IPS-18a (cell line): ENCODE measurements at regions not wholly inside any gene's neighbourhood (a gene's known extent, or its start where the extent isn't known, plus 50 kb on each side); places are given as distances from the start of the nearest gene placed in this dataset.

ENCODE experiments used
- H3K27ac ChIP-seq: one replicate; pipeline ENCODE4 v1.5.1; 2013; ENCODE audit warnings: low read length
- H3K27me3 ChIP-seq: one replicate; pipeline ENCODE4 v1.6.1; 2013; ENCODE audit warnings: mild to moderate bottlenecking, low read length; ENCODE audit not compliant: control insufficient read depth, insufficient read depth
- H3K36me3 ChIP-seq: one replicate; pipeline ENCODE4 v1.6.1; 2013; ENCODE audit warnings: low read depth, low read length; ENCODE audit not compliant: control insufficient read depth
- H3K4me1 ChIP-seq: one replicate; pipeline ENCODE4 v1.6.1; 2013; ENCODE audit warnings: low read depth, low read length; ENCODE audit not compliant: control insufficient read depth
- H3K4me3 ChIP-seq: one replicate; pipeline ENCODE4 v1.5.1; 2013; ENCODE audit warnings: low read length
- H3K9ac ChIP-seq: one replicate; pipeline ENCODE4 v1.6.1; 2013; ENCODE audit warnings: mild to moderate bottlenecking, low read length, moderate library complexity
- H3K9me3 ChIP-seq: one replicate; pipeline ENCODE4 v1.6.1; 2013; ENCODE audit warnings: low read depth, low read length; ENCODE audit not compliant: control insufficient read depth

DNA sequence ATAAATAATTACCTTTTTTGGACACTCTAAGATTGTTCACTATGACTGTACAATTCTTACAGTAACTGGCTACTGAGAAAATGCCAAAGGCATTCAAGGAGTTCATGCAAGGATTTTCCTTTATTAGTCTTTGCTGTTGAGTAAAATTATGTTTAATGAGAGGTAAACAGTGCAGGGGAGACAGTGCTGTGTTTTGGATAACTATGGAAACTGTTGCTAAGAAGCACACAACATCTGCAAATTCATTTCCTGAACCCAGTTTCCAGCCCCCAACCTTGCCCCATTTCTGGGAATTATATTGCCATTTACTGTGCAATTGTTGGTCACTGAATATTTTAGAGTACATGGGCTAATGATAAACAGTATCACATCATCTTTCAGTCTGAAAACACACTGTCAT lies 1005.8 kb downstream of the TRHDE start:
- Histone ChIP-seq H3K4me3 (no peak overlapping the region), H3K9me3 (no peaks in the 10 kb centered on the region), H3K27ac (no peak overlapping the region), H3K9ac (no peak overlapping the region), H3K27me3 (no peaks in the 10 kb centered on the region), H3K36me3 (no peaks in the 10 kb centered on the region), H3K4me1 (no peaks in the 10 kb centered on the region)

DNA sequence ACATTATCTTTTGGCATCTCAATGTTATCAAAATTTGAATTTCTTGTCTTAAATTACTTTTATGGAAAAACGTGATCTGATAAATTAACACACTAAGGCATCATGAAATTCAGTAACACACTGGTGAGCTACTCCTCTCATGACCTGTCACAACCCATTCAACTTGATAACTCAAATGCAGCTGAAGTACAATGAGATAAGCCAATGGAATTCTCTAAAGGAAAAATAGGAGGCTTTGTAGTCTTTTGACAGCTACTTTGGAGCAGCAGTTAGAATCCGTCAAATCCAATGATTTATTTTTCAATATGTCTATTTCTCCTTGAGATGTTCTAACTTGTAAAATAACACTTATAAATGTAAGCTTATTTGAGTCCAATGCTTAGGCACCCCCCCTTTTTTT lies 1029.4 kb downstream of the TRHDE start:
- H3K36me3 ChIP-seq: no peaks in the 10 kb centered on the region
- H3K4me3 ChIP-seq: no peak overlapping the region
- H3K27me3 ChIP-seq: no peaks in the 10 kb centered on the region
- no peaks in the 10 kb centered on the region for H3K4me1 ChIP-seq
- H3K27ac ChIP-seq: no peak overlapping the region
- no peaks in the 10 kb centered on the region for H3K9me3 ChIP-seq
- H3K9ac ChIP-seq: no peak overlapping the region

DNA sequence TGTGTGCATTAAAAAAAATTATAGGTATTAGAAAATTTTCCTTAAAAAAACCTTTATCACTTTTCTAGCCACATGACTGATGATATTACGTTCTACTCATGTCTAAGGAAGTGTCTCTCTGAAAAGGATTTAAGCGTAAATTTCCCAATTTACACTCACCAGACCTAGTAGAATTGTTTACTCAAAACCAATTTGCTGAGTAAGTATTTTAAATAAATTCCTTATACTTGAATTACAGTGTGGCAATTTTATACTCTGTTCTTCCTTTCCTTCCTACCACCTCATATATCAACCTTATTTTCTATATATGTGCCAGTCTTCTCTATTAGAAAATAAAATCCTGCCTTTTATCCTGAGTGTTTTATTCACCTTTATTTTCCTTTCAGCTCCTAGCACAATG lies 1035.1 kb downstream of the TRHDE start:
- H3K27ac ChIP-seq: no peak overlapping the region
- no peaks in the 10 kb centered on the region for H3K36me3 ChIP-seq
- H3K4me1 ChIP-seq: no peaks in the 10 kb centered on the region
- no peak overlapping the region for H3K9ac ChIP-seq
- no peak overlapping the region for H3K4me3 ChIP-seq
- no peaks in the 10 kb centered on the region for H3K27me3 ChIP-seq
- no peaks in the 10 kb centered on the region for H3K9me3 ChIP-seq

DNA sequence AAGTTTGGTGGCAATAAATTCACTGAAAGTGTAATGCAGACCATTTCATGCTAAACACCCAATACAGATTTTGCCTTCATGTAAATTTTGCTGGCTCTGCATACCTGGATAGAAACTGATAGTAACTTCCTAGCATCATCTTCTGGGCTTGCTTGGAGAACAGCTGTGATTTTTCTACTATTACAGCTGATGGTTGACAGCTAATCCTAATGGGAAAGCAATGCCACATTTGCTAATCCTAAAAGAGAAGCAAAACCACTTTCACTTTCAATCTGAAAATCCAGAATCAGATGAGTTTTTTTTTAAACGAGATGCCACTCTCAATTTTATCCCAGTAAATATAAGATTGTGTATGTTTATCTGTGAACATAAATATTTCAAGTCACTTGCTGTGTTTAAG lies 1035.9 kb downstream of the TRHDE start:
- Histone ChIP-seq H3K4me3 (no peak overlapping the region), H3K27me3 (no peaks in the 10 kb centered on the region), H3K9me3 (no peaks in the 10 kb centered on the region), H3K27ac (no peak overlapping the region), H3K9ac (no peak overlapping the region), H3K4me1 (no peaks in the 10 kb centered on the region), H3K36me3 (no peaks in the 10 kb centered on the region)

DNA sequence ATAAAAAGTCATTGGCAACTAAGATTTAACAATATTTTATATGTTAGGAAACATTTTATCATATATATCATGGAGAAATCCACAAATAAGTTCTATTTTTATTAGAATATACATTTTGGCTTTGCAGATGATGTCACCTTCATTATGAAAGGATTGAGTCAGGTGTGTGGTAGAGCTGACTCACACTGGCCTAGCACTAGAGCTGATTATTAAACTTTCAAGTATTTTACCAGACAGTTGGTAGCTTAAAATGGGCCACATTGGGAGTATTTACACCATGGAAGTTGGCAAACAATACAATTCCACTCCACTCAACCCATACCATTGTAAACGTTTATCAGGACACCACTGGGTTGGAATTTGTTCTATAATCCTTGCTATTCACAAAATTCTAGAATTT lies 1036.6 kb downstream of the TRHDE start:
- H3K9ac ChIP-seq: no peak overlapping the region
- H3K4me1 ChIP-seq: no peaks in the 10 kb centered on the region
- H3K27ac ChIP-seq: no peak overlapping the region

DNA sequence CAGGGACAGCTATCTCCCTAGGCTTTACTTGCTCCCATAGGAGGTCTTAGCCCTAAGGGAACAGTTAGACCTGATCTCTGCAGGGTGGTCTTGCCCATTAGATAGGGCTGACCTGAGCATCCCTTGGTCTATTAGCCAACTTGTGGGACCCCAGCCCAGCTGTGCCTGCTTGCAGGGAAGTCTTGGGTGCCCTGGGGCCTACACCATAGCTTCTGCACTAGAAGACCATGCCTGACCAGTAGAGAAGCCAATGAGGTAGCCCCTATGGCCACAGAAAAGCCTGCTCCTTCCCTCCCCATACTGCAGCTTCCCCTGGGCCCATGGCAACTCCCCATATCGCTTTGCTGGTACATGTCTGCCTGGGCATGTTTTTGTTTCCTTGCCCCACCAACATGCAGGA lies 1049.1 kb downstream of the TRHDE start:
- Histone ChIP-seq H3K4me1 (no peaks in the 10 kb centered on the region), H3K9ac (no peak overlapping the region), H3K9me3 (no peaks in the 10 kb centered on the region), H3K27ac (no peak overlapping the region), H3K27me3 (no peaks in the 10 kb centered on the region), H3K36me3 (no peaks in the 10 kb centered on the region), H3K4me3 (no peak overlapping the region)

More for the DNA sequence above, 1036.6 kb downstream of the TRHDE start:
- Histone ChIP-seq H3K27me3 (no peaks in the 10 kb centered on the region), H3K4me3 (no peak overlapping the region), H3K9me3 (no peaks in the 10 kb centered on the region), H3K36me3 (no peaks in the 10 kb centered on the region)

DNA sequence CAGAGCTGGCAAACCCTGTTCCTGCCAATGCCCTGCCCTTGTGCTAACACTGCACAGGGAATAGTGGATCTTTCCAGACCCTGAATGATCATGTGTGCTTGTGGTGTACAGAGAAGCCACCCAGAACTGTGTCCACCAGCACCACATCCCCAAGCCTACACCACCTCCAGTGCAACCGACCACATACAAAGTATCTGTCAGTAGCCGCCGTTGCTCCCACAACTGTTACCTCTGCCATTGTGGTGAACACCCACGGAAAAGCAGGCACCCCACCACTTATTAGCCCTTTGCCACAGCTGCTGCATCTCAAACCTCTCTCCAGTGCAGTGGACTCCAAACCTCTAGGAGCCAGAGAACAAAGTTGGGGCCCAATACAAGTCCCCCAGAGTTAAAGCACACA lies 1049.6 kb downstream of the TRHDE start:
- Histone ChIP-seq H3K27ac (no peak overlapping the region), H3K9me3 (no peaks in the 10 kb centered on the region), H3K36me3 (no peaks in the 10 kb centered on the region), H3K27me3 (no peaks in the 10 kb centered on the region), H3K9ac (no peak overlapping the region), H3K4me3 (no peak overlapping the region), H3K4me1 (no peaks in the 10 kb centered on the region)

DNA sequence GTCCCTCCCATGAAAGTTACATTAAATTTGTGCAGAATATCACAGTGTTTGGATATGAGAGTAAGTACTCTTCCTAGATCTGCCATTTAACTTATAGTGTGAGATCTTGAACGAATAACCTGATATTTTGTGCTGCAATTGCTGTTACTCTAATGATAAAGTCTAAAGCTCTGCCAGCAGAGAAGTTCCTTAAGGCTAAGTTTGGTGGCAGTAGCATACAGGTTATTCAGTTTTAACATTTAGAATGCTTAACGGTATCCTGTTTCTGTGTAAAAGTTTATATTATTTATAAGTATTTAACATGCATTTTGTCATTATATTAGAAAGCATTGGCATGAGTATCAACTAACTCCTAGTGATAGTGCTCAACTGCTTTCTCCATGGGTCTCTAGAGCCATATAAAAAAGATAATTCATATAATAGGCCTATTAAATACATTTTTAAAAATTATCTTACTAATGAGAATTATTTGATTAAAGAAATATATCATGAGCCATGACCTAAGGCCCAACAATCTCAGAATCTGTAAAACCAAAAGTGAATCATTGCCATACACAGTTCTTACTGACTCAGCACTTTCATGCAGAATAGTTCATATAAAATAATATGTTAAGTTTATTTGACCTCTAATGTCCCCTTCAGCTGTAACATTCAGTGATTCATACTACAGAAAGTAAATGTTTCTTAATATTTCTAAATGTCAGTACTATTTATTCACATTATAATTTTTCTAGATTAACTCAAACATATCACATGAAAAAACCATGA lies 1058.6 kb downstream of the TRHDE start:
- no peaks in the 10 kb centered on the region for H3K9me3 ChIP-seq
- H3K36me3 ChIP-seq: no peaks in the 10 kb centered on the region
- H3K9ac ChIP-seq: no peak overlapping the region
- H3K4me3 ChIP-seq: no peak overlapping the region
- H3K27ac ChIP-seq: no peak overlapping the region
- no peaks in the 10 kb centered on the region for H3K4me1 ChIP-seq
- no peaks in the 10 kb centered on the region for H3K27me3 ChIP-seq

DNA sequence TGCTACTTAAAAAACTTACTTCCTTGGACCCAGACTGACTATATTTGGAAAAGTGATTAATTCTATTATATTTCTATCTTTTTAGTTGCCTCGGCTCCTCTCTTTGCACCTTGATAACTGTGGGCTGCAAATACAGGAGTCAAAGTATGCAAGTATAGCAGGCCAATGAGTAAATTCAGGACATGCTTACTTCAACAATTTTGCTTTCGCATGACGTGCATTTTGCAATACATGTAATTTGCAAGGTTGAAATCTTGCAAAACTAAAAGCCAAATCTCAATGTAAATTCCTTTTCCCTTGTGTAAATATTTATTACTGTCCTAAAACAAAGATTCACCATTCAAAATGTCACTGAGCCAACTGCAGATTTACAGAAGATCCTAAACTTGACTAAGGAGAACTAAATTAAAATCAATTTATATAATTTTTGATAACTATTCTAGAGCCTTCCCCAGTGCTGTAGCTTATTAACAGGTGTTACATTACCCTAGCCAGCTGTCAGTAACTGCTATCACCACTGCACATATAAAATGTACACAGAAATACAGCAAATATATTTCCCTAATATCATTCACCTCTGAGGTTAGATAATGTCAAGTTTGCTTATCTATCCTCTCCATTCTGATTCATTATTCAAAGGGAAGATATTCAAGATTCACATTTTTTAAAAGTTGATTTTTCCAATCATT lies 1069.5 kb downstream of the TRHDE start:
- no peak overlapping the region for H3K27ac ChIP-seq
- H3K4me1 ChIP-seq: no peaks in the 10 kb centered on the region
- no peaks in the 10 kb centered on the region for H3K36me3 ChIP-seq
- no peak overlapping the region for H3K4me3 ChIP-seq
- no peaks in the 10 kb centered on the region for H3K27me3 ChIP-seq
- H3K9ac ChIP-seq: no peak overlapping the region
- H3K9me3 ChIP-seq: no peaks in the 10 kb centered on the region

DNA sequence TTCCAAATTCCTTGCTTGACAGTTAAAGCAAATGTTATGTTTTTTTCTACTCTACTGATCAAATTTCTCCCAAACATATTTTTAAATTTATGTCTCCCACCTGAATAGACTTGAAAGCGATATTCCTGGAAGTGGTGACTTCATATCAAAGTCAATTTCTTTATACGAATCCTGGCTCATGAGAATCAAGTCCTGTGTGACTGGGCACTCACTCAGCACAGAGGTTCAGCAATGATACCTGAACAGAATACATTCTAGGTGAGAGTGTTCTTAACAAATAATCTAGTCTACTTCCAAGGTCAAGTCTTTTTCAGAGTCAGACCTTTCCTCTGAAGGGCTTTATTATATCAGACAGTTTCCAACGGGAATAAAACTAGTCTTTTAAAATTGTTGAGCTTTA lies 1070.6 kb downstream of the TRHDE start:
- no peaks in the 10 kb centered on the region for H3K36me3 ChIP-seq
- H3K27me3 ChIP-seq: no peaks in the 10 kb centered on the region
- H3K4me1 ChIP-seq: no peaks in the 10 kb centered on the region

DNA sequence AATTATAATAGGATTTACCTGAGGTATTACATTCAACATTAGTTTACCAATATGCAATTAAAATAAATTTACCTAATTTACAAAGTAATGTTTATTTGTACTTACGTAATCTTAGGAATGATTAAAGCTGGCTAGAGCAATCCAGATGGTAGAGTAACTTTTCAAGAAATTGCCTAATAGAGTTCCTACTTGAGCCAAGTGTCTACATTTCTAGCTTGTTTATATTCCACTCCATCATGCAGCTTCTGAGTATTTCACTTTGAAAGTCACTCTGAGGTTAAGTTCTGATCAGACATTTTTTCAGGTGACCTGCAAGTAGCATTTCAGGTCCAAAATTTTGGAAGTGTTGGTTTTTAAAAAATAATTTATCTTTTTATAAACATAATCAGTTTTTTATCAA lies 1080.7 kb downstream of the TRHDE start:
- H3K36me3 ChIP-seq: no peaks in the 10 kb centered on the region
- no peak overlapping the region for H3K9ac ChIP-seq
- H3K9me3 ChIP-seq: no peaks in the 10 kb centered on the region
- no peaks in the 10 kb centered on the region for H3K4me1 ChIP-seq
- no peak overlapping the region for H3K4me3 ChIP-seq
- no peak overlapping the region for H3K27ac ChIP-seq
- H3K27me3 ChIP-seq: no peaks in the 10 kb centered on the region

More for the DNA sequence above, 1070.6 kb downstream of the TRHDE start:
- Histone ChIP-seq H3K9ac (no peak overlapping the region), H3K27ac (no peak overlapping the region), H3K9me3 (no peaks in the 10 kb centered on the region), H3K4me3 (no peak overlapping the region)
